ENCODE measurements at regions not wholly inside any gene's neighbourhood (a gene's known extent, or its start where the extent isn't known, plus 50 kb on each side); places are given as distances from the start of the nearest gene placed in this dataset.

DNA sequence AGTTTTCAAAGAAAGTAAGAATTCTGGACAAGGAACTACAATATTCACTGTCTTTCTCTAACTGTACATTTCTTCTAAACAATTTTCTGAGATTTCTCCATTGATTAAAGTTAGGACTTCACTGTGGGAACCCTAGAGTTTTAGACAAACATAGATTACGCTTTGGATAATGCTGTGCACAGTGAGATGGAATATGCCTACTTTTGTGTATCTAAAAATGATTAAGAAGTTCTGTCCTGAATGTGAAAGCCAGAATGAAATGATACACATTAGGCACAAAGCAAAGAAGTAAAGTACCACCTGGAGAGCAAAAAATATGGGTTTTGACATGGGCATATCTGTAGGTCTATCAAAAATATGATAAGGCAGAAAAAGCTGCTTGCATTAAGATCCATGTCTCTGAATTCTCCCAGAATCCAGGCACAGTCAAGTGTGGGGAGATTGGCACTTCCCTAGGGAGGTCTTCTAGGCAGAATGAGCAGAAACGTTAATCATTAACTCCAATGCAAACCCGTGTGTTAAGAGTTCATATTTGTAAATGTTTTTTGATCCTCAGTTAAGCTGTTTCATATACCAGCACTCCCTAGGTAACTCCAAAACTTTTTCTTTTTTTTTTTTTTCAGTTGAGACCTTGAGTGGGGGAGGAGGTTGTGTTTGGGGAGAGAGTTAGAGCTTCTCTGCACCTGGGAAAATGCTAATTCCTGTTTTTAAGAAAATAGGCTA lies 467.1 kb downstream of the LMO4 start:
- WGBS, 2 donors: 65 to 74% methylated on average over 3 of the region's 3 CpGs
- Histone ChIP-seq H3K36me3 (no peaks in the 10 kb centered on the region), H3K4me3 (no peak overlapping the region), H3K9me3 (no peaks in the 10 kb centered on the region), H3K4me1 (no peaks in the 10 kb centered on the region), H3K27ac (no peak overlapping the region), H3K27me3 (no peaks in the 10 kb centered on the region)
- intact Hi-C loops (cut with DNase I): no loop called here
- TF ChIP-seq, protein P1, sequence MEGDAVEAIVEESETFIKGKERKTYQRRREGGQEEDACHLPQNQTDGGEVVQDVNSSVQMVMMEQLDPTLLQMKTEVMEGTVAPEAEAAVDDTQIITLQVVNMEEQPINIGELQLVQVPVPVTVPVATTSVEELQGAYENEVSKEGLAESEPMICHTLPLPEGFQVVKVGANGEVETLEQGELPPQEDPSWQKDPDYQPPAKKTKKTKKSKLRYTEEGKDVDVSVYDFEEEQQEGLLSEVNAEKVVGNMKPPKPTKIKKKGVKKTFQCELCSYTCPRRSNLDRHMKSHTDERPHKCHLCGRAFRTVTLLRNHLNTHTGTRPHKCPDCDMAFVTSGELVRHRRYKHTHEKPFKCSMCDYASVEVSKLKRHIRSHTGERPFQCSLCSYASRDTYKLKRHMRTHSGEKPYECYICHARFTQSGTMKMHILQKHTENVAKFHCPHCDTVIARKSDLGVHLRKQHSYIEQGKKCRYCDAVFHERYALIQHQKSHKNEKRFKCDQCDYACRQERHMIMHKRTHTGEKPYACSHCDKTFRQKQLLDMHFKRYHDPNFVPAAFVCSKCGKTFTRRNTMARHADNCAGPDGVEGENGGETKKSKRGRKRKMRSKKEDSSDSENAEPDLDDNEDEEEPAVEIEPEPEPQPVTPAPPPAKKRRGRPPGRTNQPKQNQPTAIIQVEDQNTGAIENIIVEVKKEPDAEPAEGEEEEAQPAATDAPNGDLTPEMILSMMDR (IDR thresholded peaks at IDR 0.05): no peak
- DNase-seq: no peak

DNA sequence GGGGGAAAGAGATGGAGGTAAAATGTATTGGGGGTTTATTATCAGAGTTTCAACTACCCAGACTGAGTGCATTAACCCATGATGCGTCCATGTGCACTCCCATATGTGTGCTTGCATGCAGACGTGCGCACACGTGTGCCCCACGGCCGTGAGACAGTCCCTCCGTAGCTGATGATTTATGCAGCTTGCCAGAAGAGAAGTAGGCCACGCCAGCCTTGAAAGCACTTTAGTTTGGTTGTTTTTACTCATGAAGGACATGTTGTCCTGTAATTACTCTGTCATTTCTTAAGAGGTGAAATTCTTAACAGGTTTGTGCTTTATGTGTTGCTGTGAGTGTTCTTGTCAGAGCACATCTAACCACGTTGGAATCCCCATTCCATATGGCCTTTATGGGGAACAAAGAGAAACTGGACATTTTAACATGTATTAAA lies 467.8 kb downstream of the LMO4 start:
- Histone ChIP-seq H3K27ac (no peak overlapping the region), H3K36me3 (no peaks in the 10 kb centered on the region), H3K4me3 (no peak overlapping the region), H3K4me1 (no peaks in the 10 kb centered on the region), H3K27me3 (no peaks in the 10 kb centered on the region), H3K9me3 (no peaks in the 10 kb centered on the region)
- TF ChIP-seq, protein P1 (IDR thresholded peaks at IDR 0.05): no peak
- no peak for TF ChIP-seq POLR2A (IDR thresholded peaks at IDR 0.05)
- intact Hi-C loops (cut with DNase I): no loop called here
- no peak for DNase-seq
- 87 to 89% methylated on average over 9 of the region's 9 CpGs for WGBS, 2 donors

DNA sequence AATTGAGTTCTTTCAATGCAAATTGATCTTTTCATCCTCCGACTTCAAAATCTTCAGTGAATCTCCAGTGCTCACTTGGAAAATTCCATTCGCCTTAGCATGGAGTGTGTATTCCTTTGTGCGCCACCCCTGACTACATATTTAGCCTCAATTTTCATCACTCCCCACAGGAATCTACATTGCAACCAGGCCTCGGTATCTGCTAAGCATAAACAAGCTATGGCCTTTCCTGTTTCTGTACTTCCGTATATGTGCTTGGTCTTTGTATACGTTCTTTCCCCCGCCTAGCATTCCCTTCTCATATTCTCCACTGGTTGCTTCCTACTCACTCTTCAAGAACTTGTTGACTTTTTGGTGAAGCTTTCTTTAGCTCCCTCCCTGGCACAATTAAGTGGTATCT lies 470.8 kb downstream of the LMO4 start:
- 90% methylated on average over 7 of the region's 7 CpGs for WGBS, 2 donors
- Histone ChIP-seq H3K27me3 (no peaks in the 10 kb centered on the region), H3K9me3 (no peaks in the 10 kb centered on the region), H3K36me3 (no peaks in the 10 kb centered on the region), H3K4me1 (no peaks in the 10 kb centered on the region), H3K27ac (no peak overlapping the region), H3K4me3 (no peak overlapping the region)
- intact Hi-C loops (cut with DNase I): no loop called here
- no peak for TF ChIP-seq POLR2A (IDR thresholded peaks at IDR 0.05)
- TF ChIP-seq, protein P1 (IDR thresholded peaks at IDR 0.05): no peak
- no peak for DNase-seq

DNA sequence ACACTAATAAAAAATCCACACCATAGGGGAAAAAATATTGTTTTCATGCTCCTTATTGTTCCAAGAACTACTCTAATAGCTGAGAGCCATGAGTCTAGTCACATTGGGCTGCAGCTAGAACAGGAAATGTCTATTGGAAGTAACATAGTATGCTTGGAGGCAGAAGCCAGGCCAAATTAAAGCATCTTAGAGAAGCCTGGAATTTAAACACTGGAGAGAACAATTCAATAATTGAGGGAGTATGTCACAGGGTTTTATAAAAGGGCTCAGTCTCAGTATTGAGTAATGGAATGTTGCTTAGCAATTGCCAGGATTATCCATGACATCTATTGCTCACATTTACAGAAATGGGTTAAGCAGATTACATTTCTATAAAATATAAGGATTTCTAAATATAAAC lies 471.3 kb downstream of the LMO4 start:
- intact Hi-C loops (cut with DNase I): no loop called here
- Histone ChIP-seq H3K36me3 (no peaks in the 10 kb centered on the region), H3K27ac (no peak overlapping the region), H3K9me3 (no peaks in the 10 kb centered on the region), H3K27me3 (no peaks in the 10 kb centered on the region), H3K4me1 (no peaks in the 10 kb centered on the region), H3K4me3 (no peak overlapping the region)
- TF ChIP-seq, protein P1 (IDR thresholded peaks at IDR 0.05): no peak
- TF ChIP-seq POLR2A (IDR thresholded peaks at IDR 0.05): no peak
- no peak for DNase-seq

DNA sequence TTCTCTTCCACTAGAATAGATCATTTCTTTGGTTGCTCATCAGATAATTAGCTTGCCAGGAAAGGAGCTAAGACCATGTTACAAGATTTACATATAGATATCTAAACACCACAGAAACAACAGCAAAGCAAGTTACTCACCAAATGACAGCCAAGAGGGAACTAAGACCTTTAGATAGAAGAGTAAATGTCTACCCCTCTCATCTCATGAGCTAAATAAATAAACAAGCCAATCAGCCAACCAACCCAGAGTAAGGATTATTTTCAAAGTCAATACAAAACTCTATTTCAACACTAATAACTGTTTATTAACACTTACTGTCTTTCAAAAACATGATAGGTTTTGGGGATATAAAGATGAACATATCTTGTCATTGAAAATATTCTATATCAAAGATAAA lies 474.7 kb downstream of the LMO4 start:
- no peak for TF ChIP-seq POLR2A (IDR thresholded peaks at IDR 0.05)
- TF ChIP-seq, protein P1 (IDR thresholded peaks at IDR 0.05): no peak
- Histone ChIP-seq H3K9me3 (no peaks in the 10 kb centered on the region), H3K36me3 (no peaks in the 10 kb centered on the region), H3K27me3 (no peaks in the 10 kb centered on the region), H3K27ac (no peak overlapping the region), H3K4me3 (no peak overlapping the region), H3K4me1 (peaks cover 0 to 16% (median 7%) of the 10 kb centered on the region in 3 donors)
- intact Hi-C loops (cut with DNase I): no loop called here
- no peak for DNase-seq
